SK-N-SH (cell line): ENCODE measurements at regions not wholly inside any gene's neighbourhood (a gene's known extent, or its start where the extent isn't known, plus 50 kb on each side); places are given as distances from the start of the nearest gene placed in this dataset.

Experiments used
- CTCF ChIA-PET: fragments of 300-600, 350-600 bp; formaldehyde crosslinking; extraction: SDS; loops from one replicate; lab custom pipeline; 2021; lab: Yijun Ruan, JAX
- POLR2A ChIA-PET: fragments of 350-600 bp; sonication (Branson Sonifier 250); formaldehyde crosslinking; extraction: SDS; loops from one replicate; lab custom pipeline; 2020; ENCODE audit warnings: antibody characterized with exemption, inconsistent platforms; lab: Yijun Ruan, JAX
- DNase-seq: peaks from one replicate; pipeline ENCODE4 v3.0.0; 2012
- H2AFZ ChIP-seq: fragments of 200-600 bp; sonication (generic); 2 replicates; pipeline ENCODE4 v1.8.1; 2016; ENCODE audit warnings: antibody characterized with exemption, mild to moderate bottlenecking, low read depth
- H3F3A ChIP-seq: fragments of 200-600 bp; sonication (generic); replicated peaks from 2 replicates; pipeline ENCODE3; 2016; ENCODE audit warnings: antibody characterized with exemption, mild to moderate bottlenecking; ENCODE audit not compliant: insufficient read depth
- H3K27ac ChIP-seq, 2 experiments: fragments of 200-500 bp in 1 of 2; fragments of 200-600 bp in 1 of 2; sonication (Bioruptor generic) in 1 of 2; sonication (generic), shearing (Covaris generic) in 1 of 2; 2 replicates each; pipeline versions ENCODE4 v1.5.1 to v1.6.1; 2014 to 2016; ENCODE audit warnings: low read depth in 2 of 2, inconsistent platforms in 1 of 2, low read length in 1 of 2, mild to moderate bottlenecking in 1 of 2, mixed read lengths in 1 of 2
- H3K27me3 ChIP-seq: fragments of 200-600 bp; sonication (generic), shearing (Covaris generic); 2 replicates; pipeline ENCODE4 v1.6.1; 2016; ENCODE audit warnings: mixed run types; ENCODE audit not compliant: insufficient read depth
- H3K36me3 ChIP-seq, 2 experiments: fragments of 200-500 bp in 1 of 2; fragments of 200-600 bp in 1 of 2; sonication (Bioruptor generic) in 1 of 2; sonication (generic) in 1 of 2; replicated peaks in 1 of 2; 2 replicates each; pipeline versions ENCODE3 to v1.5.1; 2014 to 2016; ENCODE audit warnings: low read length in 1 of 2, mild to moderate bottlenecking in 1 of 2; ENCODE audit not compliant: insufficient read depth in 2 of 2, control insufficient read depth in 1 of 2
- H3K4me1 ChIP-seq, 2 experiments: fragments of 200-500 bp in 1 of 2; fragments of 200-600 bp in 1 of 2; sonication (Bioruptor generic) in 1 of 2; sonication (generic), shearing (Covaris generic) in 1 of 2; 2 replicates each; pipeline versions ENCODE4 v1.5.1 to v1.6.1; 2014 to 2016; ENCODE audit warnings: low read depth in 1 of 2, low read length in 1 of 2, mixed run types in 1 of 2; ENCODE audit not compliant: insufficient read depth in 2 of 2, control insufficient read depth in 1 of 2
- H3K4me2 ChIP-seq: fragments of 200-600 bp; sonication (generic), shearing (Covaris generic); 2 replicates; pipeline ENCODE4 v1.6.1; 2017; ENCODE audit warnings: mixed run types
- H3K4me3 ChIP-seq, 2 experiments: fragments of 200-500 bp in 1 of 2; fragments of 200-600 bp in 1 of 2; sonication (Bioruptor generic) in 1 of 2; sonication (generic), shearing (Covaris generic) in 1 of 2; 2 replicates each; pipeline versions ENCODE4 v1.5.1 to v1.8.1; 2014 to 2016; ENCODE audit warnings: low read depth in 2 of 2, inconsistent platforms in 1 of 2, low read length in 1 of 2, mild to moderate bottlenecking in 1 of 2, mixed read lengths in 1 of 2, moderate library complexity in 1 of 2
- H3K79me2 ChIP-seq: fragments of 200-600 bp; sonication (generic); 2 replicates; pipeline ENCODE4 v1.8.1; 2017; ENCODE audit warnings: mild to moderate bottlenecking; ENCODE audit not compliant: insufficient read depth
- H3K9ac ChIP-seq: fragments of 200-600 bp; sonication (generic); 2 replicates; pipeline ENCODE4 v1.6.1; 2017; ENCODE audit warnings: mixed run types
- H3K9me2 ChIP-seq: fragments of 200-600 bp; sonication (generic); 2 replicates; pipeline ENCODE4 v1.6.1; 2017; ENCODE audit warnings: mixed run types
- H3K9me3 ChIP-seq: fragments of 200-600 bp; sonication (generic); 2 replicates; pipeline ENCODE4 v1.6.1; 2017; ENCODE audit warnings: mixed run types, mild to moderate bottlenecking, moderate library complexity
- H4K20me1 ChIP-seq: fragments of 200-600 bp; sonication (generic); 2 replicates; pipeline ENCODE4 v1.6.1; 2017; ENCODE audit warnings: mild to moderate bottlenecking, mixed run types; ENCODE audit not compliant: insufficient read depth
- CTCF ChIP-seq: fragments of 200-600 bp; sonication (generic); IDR thresholded peaks from 2 replicates; pipeline ENCODE4 v1.6.1; 2017; ENCODE audit warnings: antibody characterized with exemption, mild to moderate bottlenecking, moderate library complexity
- EZH2phosphoT487 ChIP-seq: fragments of 200-600 bp; sonication (generic); IDR thresholded peaks from 2 replicates; pipeline ENCODE4 v1.6.1; 2017; ENCODE audit warnings: low read depth, mixed run types, mild to moderate bottlenecking, antibody characterized with exemption, moderate library complexity, borderline replicate concordance
- FOSL2 ChIP-seq: IDR thresholded peaks from 2 replicates; pipeline ENCODE4 v1.4.0; 2012; ENCODE audit warnings: low read depth, mild to moderate bottlenecking, moderate library complexity, borderline replicate concordance
- FOXM1 ChIP-seq: IDR thresholded peaks from 2 replicates; pipeline ENCODE4 v1.4.0; 2012; ENCODE audit warnings: low read depth, mild to moderate bottlenecking
- MXI1 ChIP-seq: IDR thresholded peaks from 2 replicates; pipeline ENCODE4 v1.6.1; 2012; ENCODE audit warnings: mild to moderate bottlenecking, low read depth, low read length, improper control_type of control experiment
- NFIC ChIP-seq: IDR thresholded peaks from 2 replicates; pipeline ENCODE4 v1.4.0; 2012; ENCODE audit warnings: borderline replicate concordance
- NRF1 ChIP-seq: IDR thresholded peaks from 2 replicates; pipeline ENCODE4 v1.6.1; 2012; ENCODE audit warnings: low read depth, mild to moderate bottlenecking, low read length
- RAD21 ChIP-seq: IDR thresholded peaks from 2 replicates; pipeline ENCODE4 v1.6.1; 2012; ENCODE audit warnings: mild to moderate bottlenecking, low read length
- RXRA ChIP-seq: IDR thresholded peaks from 2 replicates; pipeline ENCODE4 v1.4.0; 2012; ENCODE audit warnings: low read depth, mild to moderate bottlenecking, borderline replicate concordance
- SIN3A ChIP-seq: IDR thresholded peaks from 2 replicates; pipeline ENCODE4 v1.6.1; 2012; ENCODE audit warnings: low read depth, mild to moderate bottlenecking, low read length, moderate library complexity, borderline replicate concordance
- SMC3 ChIP-seq: IDR thresholded peaks from 2 replicates; pipeline ENCODE4 v1.6.1; 2012; ENCODE audit warnings: low read depth, low read length, improper control_type of control experiment
- TEAD4 ChIP-seq: IDR thresholded peaks from 2 replicates; pipeline ENCODE4 v1.4.0; 2012; ENCODE audit warnings: mild to moderate bottlenecking, borderline replicate concordance; ENCODE audit not compliant: insufficient read depth
- USF1 ChIP-seq: IDR thresholded peaks from 2 replicates; pipeline ENCODE4 v1.4.0; 2012; ENCODE audit warnings: low read depth, borderline replicate concordance
- WGBS: methylation state at CpG from one replicate; pipeline ENCODE4 v1.1.6; 2017; ENCODE audit warnings: low lambda C conversion rate; 5-methylcytosine and 5-hydroxymethylcytosine counted together

GRCh38 chr9:108273988-108274387, 581.8 kb downstream of the ACTL7B start:
- Histone ChIP-seq H3K79me2 (no peaks in the 10 kb centered on the region), H3K36me3 (no peaks in the 10 kb centered on the region), H3K27me3 (no peaks in the 10 kb centered on the region; the same call in 1 of the 2 replicates), H3K9me3 (no peaks in the 10 kb centered on the region), H3K9me2 (no peaks in the 10 kb centered on the region), H3K4me3 (no peak overlapping the region), H3K4me2 (no peak overlapping the region), H3K27ac (no peak overlapping the region), H3K4me1 (no peaks in the 10 kb centered on the region; a peak in 1 of 4 replicates), H4K20me1 (no peaks in the 10 kb centered on the region), H2AFZ (no peak overlapping the region), H3K9ac (no peak overlapping the region), H3F3A (no peaks in the 10 kb centered on the region)
- TF ChIP-seq RXRA = no peak
- TF ChIP-seq NRF1 = no peak
- TF ChIP-seq RAD21 = no peak
- no peak for TF ChIP-seq EZH2phosphoT487
- 34% methylated on average over 2 of the region's 2 CpGs for WGBS
- ChIA-PET CTCF (interaction anchor here (1.5 to 3.1 kb wide), 4 partner anchors 9 to 808 kb away, joined by 3 to 11 read pairs (median 4); no protein-coding TSS in a partner anchor), POLR2A (no interaction called here)
- no peak for DNase-seq

GRCh38 chr9:108272349-108272899, 583.4 kb downstream of the ACTL7B start:
- POLR2A ChIA-PET = no interaction called here
- H2AFZ ChIP-seq = no peak overlapping the region; the same call in 1 of the 2 replicates
- H3F3A ChIP-seq = no peaks in the 10 kb centered on the region
- no peak overlapping the region for H3K9ac ChIP-seq
- no peaks in the 10 kb centered on the region; the same call in 1 of the 2 replicates for H3K27me3 ChIP-seq
- TF ChIP-seq FOXM1 (no peak), FOSL2 (no peak), NRF1 (no peak), USF1 (no peak), SIN3A (no peak), RAD21 (peak; percentile 67), MXI1 (no peak), CTCF (peak; percentile 58), NFIC (no peak), SMC3 (peak; percentile 45), TEAD4 (no peak)
- H3K36me3 ChIP-seq = no peaks in the 10 kb centered on the region
- 31% methylated on average over 7 of the region's 7 CpGs for WGBS
- H4K20me1 ChIP-seq = no peaks in the 10 kb centered on the region
- no peaks in the 10 kb centered on the region for H3K9me2 ChIP-seq
- no peak overlapping the region for H3K27ac ChIP-seq
- H3K9me3 ChIP-seq = no peaks in the 10 kb centered on the region
- peak; percentile 40 for DNase-seq
- H3K4me2 ChIP-seq = peak overlapping the region; percentile 63
- no peaks in the 10 kb centered on the region for H3K79me2 ChIP-seq
- CTCF ChIA-PET = interaction anchor here (0.6 to 3.1 kb wide), 9 partner anchors 8 to 850 kb away, joined by 3 to 11 read pairs (median 3); no protein-coding TSS in a partner anchor
- H3K4me1 ChIP-seq = no peaks in the 10 kb centered on the region; a peak in 1 of 4 replicates
- peak overlapping the region; percentile 27 to 42; a peak in 3 of 4 replicates for H3K4me3 ChIP-seq
